Upper lobe of right lung (tissue), 1 donor: ENCODE measurements at regions not wholly inside any gene's neighbourhood (a gene's known extent, or its start where the extent isn't known, plus 50 kb on each side); places are given as distances from the start of the nearest gene placed in this dataset.
"Not testable (repeated sequence)": the region's sequence is repeated elsewhere in the genome, so short reads cannot be mapped to it uniquely, and the experiment has no call there.

Experiments
- ATAC-seq: fragments of 200-7000 bp; cut with Tn5 transposase; one replicate; pipeline ENCODE4 v1.9.1; 2020; ENCODE audit warnings: mild to moderate bottlenecking, moderate library complexity
- DNase-seq: peaks from one replicate; pipeline ENCODE4 v3.0.0-alpha.2; 2020
- H3K27ac ChIP-seq: fragments of 200-600 bp; one replicate; pipeline ENCODE4 v1.8.0; 2022
- H3K27me3 ChIP-seq: fragments of 200-600 bp; one replicate; pipeline ENCODE4 v1.8.0; 2022; ENCODE audit warnings: mild to moderate bottlenecking
- H3K36me3 ChIP-seq: fragments of 200-600 bp; one replicate; pipeline ENCODE4 v1.8.0; 2022
- H3K4me1 ChIP-seq: fragments of 200-600 bp; one replicate; pipeline ENCODE4 v1.8.0; 2022
- H3K4me3 ChIP-seq: fragments of 200-600 bp; one replicate; pipeline ENCODE4 v1.8.0; 2022; ENCODE audit warnings: mild to moderate bottlenecking
- H3K9me3 ChIP-seq: fragments of 200-600 bp; one replicate; pipeline ENCODE4 v1.8.0; 2022
- intact Hi-C: fragments of 100-400 bp; cut with DNase I; formaldehyde crosslinking; loops from one replicate; pipeline ENCODE4 v1.11.0; 2022
- TF ChIP-seq, protein P1 (sequence below): fragments of 200-600 bp; IDR thresholded peaks from one replicate; pipeline ENCODE4 v1.8.0; 2022; ENCODE audit warnings: antibody characterized with exemption
- donor health status: DM: no; HTN: yes; CAD: no; lungs with severe emphysema.

DNA sequence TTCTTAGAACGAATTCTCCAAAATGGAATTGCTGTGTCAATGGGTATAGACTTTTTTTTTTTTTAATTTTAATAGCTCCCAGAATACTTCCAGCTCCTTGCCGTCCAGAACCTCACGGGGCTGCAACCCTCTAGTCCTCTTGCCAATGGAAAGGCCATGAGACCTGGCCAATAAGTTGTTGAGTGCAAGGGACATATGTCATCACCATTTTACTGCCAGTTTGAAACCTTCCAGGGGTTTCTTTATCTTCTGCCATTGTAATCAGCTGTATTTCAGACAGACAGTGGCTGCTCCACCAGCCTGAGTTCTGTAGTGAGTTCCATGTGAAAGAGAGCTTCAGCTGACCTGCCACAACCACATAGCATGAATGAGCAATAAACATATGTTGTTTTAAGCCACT lies 95.0 kb upstream of the PTPRG start:
- intact Hi-C loops = no loop called here
- DNase-seq (no peak), ATAC-seq (no peak)
- Histone ChIP-seq H3K4me1 (no peaks in the 10 kb centered on the region), H3K9me3 (no peaks in the 10 kb centered on the region), H3K27me3 (no peaks in the 10 kb centered on the region), H3K4me3 (no peak overlapping the region), H3K27ac (no peak overlapping the region), H3K36me3 (no peaks in the 10 kb centered on the region)
- TF ChIP-seq, protein P1, sequence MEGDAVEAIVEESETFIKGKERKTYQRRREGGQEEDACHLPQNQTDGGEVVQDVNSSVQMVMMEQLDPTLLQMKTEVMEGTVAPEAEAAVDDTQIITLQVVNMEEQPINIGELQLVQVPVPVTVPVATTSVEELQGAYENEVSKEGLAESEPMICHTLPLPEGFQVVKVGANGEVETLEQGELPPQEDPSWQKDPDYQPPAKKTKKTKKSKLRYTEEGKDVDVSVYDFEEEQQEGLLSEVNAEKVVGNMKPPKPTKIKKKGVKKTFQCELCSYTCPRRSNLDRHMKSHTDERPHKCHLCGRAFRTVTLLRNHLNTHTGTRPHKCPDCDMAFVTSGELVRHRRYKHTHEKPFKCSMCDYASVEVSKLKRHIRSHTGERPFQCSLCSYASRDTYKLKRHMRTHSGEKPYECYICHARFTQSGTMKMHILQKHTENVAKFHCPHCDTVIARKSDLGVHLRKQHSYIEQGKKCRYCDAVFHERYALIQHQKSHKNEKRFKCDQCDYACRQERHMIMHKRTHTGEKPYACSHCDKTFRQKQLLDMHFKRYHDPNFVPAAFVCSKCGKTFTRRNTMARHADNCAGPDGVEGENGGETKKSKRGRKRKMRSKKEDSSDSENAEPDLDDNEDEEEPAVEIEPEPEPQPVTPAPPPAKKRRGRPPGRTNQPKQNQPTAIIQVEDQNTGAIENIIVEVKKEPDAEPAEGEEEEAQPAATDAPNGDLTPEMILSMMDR = no peak

DNA sequence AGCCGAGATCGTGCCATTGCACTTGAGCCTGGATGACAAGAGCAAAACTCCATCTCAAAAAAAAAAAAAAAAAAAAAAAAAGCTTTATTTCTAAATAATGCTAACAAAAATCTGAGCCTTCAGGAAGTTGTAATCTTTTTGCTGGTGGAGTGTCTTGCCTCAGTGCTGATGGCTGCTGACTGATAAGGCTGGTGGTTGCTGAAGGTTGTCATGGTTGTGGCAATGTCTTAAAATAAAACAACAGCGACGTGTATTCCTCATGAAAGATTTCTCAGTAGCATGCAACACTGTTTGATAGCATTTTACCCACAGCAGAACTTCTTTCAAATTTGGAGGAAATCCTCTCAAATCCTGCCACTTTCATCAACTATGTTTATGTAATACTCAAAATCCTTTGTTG lies 77.4 kb upstream of the PTPRG start:
- no peaks in the 10 kb centered on the region for H3K4me1 ChIP-seq
- no peak overlapping the region for H3K4me3 ChIP-seq
- no peaks in the 10 kb centered on the region for H3K27me3 ChIP-seq
- DNase-seq = no peak
- no peaks in the 10 kb centered on the region for H3K36me3 ChIP-seq
- no peak for ATAC-seq
- H3K27ac ChIP-seq = no peak overlapping the region
- TF ChIP-seq, protein P1 = no peak
- intact Hi-C loops = no loop called here
- no peaks in the 10 kb centered on the region for H3K9me3 ChIP-seq

DNA sequence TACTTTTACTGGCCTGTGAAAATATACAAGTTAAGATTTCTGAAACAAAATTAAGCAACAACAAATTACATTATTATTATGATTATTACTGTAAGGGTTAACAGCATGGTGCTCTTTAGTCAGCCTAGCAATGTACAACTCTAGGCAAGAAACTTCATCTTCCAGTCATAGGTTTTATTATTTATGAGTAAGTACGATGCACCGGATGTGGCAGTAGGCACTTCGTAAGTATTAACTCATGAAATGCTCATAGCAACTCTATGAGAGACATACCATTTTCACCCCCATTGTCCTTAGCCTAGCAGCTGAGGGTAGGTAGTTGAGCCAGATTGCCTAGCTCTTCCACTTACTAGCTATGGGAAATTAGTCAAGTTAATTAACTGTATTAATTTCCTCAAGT lies 68.0 kb upstream of the PTPRG start:
- Histone ChIP-seq H3K4me1 (no peaks in the 10 kb centered on the region), H3K27me3 (no peaks in the 10 kb centered on the region), H3K36me3 (no peaks in the 10 kb centered on the region), H3K27ac (no peak overlapping the region), H3K9me3 (no peaks in the 10 kb centered on the region), H3K4me3 (no peak overlapping the region)
- DNase-seq (no peak), ATAC-seq (no peak)
- intact Hi-C loops = no loop called here
- TF ChIP-seq, protein P1 = no peak

DNA sequence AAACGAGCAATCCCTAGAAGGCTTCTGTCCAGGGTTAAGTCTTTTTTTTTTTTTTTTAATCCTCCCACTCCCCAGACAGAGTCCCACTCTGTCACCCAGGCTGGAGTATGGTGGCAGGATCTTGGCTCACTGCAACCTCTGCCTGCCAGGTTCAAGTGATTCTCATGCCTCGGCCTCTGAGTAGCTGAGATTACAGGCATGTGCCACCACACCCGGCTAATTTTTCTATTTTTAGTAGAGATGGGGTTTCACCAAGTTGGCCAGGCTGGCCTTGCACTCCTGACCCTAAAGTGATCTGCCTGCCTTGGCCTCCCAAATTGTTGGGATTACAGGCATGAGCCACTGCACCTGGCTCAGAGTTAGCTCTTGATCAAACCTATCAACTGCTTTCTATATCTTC lies 67.1 kb upstream of the PTPRG start:
- H3K9me3 ChIP-seq, DNase-seq, H3K4me3 ChIP-seq, H3K27ac ChIP-seq, intact Hi-C loops, H3K4me1 ChIP-seq, H3K27me3 ChIP-seq, ATAC-seq, H3K36me3 ChIP-seq: not testable (repeated sequence)

DNA sequence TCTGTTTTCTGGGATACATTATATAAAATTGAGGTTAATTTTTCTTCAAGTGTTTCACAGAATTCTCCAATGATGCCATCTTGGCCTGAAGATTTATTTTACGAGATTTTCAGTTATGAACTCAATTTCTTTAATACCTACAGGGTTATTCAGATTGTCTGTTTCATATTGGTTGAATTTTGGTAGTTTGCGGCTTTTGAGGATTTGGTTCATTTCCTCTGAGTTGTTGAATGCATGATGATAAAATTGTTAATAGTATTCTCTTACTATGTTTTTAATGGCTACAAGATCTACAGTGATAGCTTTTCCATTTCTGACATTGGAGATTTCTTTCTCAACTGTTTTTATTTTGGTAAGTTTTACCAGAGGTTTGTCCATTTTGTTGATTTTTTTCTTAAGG lies 63.9 kb upstream of the PTPRG start:
- TF ChIP-seq, protein P1 = no peak
- ATAC-seq (no peak), DNase-seq (no peak)
- H3K27ac ChIP-seq = no peak overlapping the region
- H3K9me3 ChIP-seq = no peaks in the 10 kb centered on the region
- H3K4me3 ChIP-seq = no peak overlapping the region
- no peaks in the 10 kb centered on the region for H3K36me3 ChIP-seq
- no peaks in the 10 kb centered on the region for H3K27me3 ChIP-seq
- no peaks in the 10 kb centered on the region for H3K4me1 ChIP-seq
- intact Hi-C loops = no loop called here

DNA sequence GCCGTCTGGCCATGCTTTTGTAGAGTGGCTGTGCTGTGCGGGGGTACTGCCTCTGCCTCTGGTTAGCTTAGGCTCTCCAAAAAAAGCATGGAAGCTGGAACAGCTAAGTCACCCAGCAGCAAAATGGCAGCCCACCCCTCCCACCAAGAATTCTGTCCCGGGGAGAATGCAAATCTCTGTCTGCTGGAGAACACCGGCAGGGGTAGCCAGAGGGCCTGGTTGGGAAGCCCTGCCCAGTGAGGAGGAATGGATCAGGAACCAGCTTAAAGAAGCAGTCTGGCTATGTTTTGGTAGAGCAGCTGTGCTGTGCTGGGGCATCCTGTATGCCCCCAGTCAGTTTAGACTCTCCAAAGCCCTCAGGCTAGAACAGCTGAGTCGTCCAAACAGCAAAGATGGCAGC lies 56.2 kb upstream of the PTPRG start:
- Histone ChIP-seq H3K27ac (no peak overlapping the region), H3K4me1 (no peaks in the 10 kb centered on the region), H3K4me3 (no peak overlapping the region), H3K9me3 (no peaks in the 10 kb centered on the region), H3K27me3 (no peaks in the 10 kb centered on the region), H3K36me3 (no peaks in the 10 kb centered on the region)
- TF ChIP-seq, protein P1 = no peak
- ATAC-seq (no peak), DNase-seq (no peak)
- intact Hi-C loops = no loop called here
